ENCODE measurements at regions not wholly inside any gene's neighbourhood (a gene's known extent, or its start where the extent isn't known, plus 50 kb on each side); places are given as distances from the start of the nearest gene placed in this dataset.

GRCh38 chr2:126774761-126775160 is 118.8 kb downstream of the GYPC start:
- no peak for DNase-seq

DNA sequence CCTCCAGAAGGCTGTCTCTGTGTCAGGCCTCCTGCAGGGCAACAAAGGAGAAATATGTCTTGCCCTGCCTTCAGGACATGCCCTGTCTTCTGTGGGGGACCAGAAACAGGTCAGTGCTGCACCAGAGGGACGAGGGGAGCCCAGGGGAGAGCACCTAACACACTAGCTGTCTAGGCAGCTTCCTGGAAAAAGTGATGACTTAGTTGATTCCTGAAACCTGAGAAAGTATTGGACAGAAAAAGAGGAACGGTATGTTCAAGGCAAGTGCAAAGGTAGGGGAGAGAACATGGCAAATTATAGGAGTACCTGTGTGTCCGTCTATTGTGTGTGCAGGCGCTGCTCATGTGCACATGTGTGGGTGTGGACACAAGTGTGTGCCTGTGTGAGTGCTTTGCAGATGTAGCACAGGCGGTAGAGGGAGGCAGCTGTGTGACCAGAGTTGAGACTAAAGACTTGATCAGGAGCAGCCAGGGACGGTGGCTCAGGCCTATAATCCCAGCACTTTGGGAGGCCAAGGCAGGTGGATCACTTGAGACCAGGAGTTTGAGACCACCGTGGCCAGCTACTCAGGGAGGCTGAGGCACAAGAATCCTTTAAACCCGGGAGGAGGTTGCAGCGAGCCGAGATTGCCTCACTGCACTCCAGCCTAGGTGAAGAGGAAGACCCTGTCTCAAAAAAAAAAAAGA is 119.5 kb downstream of the GYPC start:
- DNase-seq, result no peak

- DNase-seq, result peak in 1 of 2 experiments; percentile 28
These were observed 120.3 kb downstream of the GYPC start for GRCh38 chr2:126776255-126776654.

GRCh38 chr2:126776692-126777619 is 121.0 kb downstream of the GYPC start:
- DNase-seq, result peak; percentile 70 to 81

DNA sequence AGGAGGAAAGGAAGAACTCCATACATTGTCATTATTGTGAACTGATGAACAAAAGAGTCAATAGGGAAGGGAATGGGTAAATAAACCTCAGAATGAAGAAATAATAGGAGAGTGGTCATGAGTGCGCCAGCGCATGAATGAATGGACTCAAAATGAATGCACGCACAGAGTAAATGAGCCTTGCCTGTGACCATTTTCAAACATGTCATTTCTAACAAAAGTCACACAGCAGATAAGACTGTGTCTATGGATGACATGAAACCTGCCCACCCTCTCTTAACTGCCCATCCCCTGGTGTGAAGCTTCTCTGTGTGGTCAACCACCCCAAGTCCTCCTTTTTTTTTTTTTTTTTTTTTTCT is 121.1 kb upstream of the TEX51 start:
- no peak for DNase-seq

- DNase-seq, result no peak
These were observed 119.9 kb upstream of the TEX51 start for GRCh38 chr2:126778561-126779501.

DNA sequence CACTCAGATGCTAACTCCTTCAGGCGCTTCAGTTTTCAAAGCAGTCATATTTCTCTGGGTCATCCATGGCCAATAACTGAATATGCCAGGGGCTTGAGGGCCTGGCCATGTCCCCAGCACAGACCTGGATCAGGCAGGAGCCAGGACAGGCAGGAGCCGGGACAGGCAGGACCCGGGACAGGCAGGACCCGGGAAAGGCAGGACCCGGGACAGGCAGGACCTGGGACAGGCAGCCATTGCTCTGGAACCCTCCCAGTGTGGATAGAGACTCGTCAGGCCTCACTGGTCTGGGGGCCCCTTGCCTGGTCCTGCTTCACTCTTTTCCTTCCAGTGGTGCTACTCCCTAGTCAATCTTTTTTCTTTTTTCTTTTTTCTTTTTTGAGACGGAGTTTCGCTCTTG is 117.5 kb upstream of the TEX51 start:
- DNase-seq, result no peak

- DNase-seq, result no peak
These were observed 116.9 kb upstream of the TEX51 start for GRCh38 chr2:126781806-126782205.

GRCh38 chr2:126782648-126783047 is 116.0 kb upstream of the TEX51 start:
- no peak for DNase-seq

DNA sequence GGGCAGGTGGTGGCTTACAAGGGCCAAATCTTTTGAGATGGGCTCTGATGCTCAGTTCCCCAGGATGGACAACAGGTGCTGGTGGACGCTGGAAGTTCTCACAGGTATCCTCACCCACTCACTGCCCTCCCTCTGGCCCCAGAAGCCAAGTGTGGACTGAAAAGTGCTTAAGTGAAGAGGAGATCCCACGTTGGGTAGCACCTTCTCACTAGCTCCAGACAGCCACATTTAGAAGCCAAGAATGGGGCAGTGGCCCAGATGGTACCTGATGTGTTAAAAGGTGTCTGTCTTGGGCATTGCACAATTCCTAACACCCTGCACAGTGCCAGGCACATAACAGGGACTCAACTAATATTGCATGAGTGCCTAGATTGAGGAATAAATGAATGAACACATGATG is 115.3 kb upstream of the TEX51 start:
- no peak for DNase-seq

- DNase-seq, result no peak
These were observed 114.6 kb upstream of the TEX51 start for GRCh38 chr2:126784045-126784444.

- DNase-seq, result no peak
These were observed 114.1 kb upstream of the TEX51 start for GRCh38 chr2:126784621-126785020.

DNA sequence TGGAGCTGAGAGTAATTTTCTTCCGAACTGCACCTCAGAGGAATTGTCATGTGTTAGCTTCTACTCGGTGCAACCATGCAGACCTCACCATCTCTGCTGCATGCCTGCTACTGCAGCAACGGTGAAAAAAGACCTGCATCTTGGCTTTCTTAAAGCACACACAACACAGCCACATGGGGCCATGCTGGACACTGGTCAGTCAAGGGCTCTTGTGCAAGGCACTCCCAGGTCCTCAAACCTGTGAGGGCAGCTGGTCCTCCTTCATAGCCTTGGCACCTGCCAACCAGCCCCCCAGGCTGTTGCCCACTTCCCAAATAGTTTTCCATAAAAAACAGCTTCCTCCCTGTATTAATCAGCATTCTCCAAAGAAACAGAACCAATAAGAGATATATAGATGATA is 113.5 kb upstream of the TEX51 start:
- DNase-seq, result no peak

DNA sequence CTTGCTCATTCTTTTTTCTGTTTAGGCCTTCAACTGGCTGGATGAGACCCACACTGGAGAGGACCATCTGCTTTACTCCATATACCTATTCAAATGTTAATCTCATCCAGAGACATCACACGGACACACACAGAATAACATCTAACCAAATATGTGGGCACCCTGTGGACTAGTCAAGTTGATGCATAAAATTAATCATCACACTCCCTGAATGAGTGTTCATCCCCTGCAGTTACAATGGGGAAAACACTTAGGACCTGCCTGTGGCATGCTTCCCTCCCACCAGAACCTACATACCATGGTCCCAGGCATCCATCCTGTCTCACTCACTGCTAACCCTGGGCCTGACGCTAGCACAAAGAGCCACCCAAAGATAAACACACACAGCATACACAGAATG is 112.8 kb upstream of the TEX51 start:
- no peak for DNase-seq

DNA sequence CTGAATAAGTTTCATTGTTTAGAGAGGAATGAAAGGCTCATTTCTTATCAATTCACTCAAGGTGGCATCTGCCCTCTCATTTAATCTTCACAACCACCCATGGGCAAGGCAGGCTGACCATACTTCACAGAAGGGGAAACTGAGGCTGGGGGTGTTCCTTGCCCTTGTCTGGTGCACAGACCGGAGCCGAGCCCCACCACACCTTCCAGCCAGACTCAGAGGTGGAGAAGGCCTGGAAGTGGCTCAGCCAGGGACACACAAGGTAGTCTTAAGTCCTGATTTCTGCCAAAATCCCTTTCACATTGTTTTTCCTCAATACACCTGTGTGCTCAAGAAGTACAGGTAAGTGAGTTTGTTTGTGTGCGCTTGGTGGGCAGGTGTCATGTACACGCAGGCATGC is 111.9 kb upstream of the TEX51 start:
- no peak for DNase-seq

GRCh38 chr2:126787289-126787688 is 111.4 kb upstream of the TEX51 start:
- no peak for DNase-seq

DNA sequence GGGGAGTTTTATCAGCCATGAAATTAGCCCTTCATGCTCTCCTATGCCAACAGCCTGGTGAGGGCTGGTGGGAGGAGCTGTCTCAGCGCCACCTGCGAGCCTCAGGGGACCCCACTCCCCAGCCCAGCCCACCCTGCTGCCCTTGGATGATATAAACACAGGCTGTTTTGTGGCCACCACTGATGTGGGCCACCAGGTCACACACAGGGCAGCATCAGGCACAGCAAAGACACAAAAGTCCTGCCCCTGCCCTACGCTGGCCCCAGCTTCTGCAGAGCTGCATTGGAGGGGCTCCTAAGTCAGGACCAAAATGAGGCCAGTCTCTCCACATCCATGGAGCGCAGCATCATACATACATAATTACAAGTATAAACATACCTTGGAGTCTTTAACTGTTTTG is 110.6 kb upstream of the TEX51 start:
- DNase-seq, result no peak

DNA sequence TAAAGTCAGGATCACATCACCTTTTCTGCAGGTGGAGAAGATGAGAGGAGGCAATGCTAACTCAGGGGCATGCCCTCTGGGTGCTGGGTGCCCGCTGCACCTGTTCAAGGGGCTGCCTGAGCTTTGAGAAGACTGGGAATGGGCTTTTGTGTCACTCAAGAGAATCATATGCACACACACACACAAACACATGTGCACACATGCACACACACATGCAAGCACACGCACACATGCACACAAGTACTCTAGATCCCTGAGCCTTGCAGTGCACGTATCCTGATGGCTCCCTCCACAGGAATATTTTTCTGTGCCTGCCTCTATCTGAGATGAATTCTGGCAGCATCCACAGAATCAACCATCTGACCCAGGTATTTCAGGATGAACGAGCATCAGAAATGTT is 110.0 kb upstream of the TEX51 start:
- no peak for DNase-seq

- no peak for DNase-seq
These were observed 107.5 kb upstream of the TEX51 start for GRCh38 chr2:126790987-126791780.

GRCh38 chr2:126792186-126792585 is 106.5 kb upstream of the TEX51 start:
- no peak for DNase-seq

DNA sequence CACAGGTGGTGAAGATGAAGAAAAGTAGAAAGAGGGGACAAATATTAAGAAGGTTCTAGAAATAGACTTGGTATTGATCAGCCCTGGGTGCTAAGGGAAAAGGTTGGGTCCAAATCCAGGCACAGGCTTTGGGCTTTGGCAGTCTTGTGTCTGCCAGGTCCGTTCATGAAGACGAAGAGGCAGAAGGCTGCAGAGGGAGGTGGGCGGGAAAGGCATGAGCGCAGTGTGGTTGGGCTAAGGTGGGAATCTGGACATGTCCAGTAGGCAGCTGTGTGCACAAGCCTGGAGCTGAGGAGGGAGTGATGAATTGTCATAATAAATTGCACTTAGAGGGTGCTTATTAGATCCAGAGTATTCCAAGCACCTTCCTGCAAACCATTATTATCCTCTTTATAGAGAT is 105.7 kb upstream of the TEX51 start:
- DNase-seq, result no peak

DNA sequence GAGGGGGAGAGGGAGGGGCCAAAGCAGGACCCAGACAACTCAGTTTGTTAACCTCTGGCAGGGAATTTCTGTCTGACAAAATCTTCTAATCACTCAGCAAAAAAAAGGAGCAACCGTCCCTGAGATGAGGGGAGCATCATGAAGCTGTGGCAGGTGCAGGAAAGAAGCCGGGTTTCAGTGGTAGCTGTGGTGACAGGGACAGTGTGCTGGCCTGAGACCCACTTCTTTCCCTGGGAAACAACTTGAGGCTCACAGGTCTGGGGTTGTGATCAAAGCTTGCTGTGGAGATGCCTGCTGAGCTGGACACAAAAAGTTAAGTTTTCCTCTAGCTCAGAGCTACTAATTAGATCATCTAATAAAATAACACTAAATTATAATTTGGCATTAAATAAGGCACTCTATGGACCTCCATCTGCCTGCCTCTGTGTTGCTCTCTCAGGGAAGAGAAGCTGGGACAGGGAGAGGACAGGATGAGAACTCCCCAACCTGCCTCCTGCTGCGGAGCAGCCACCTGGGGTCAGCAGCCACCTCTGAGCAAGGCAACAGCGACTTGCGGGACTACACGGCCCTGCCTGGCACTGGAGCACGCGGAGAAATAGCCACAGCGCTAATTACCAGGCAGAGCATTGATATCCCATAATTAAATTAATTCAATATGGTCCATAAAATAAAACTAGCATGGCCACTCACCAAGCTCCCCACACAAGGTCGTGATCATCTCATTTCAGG is 104.6 kb upstream of the TEX51 start:
- DNase-seq, result no peak

Data from Kasumi-1 (cell line).